T follicular helper cell (primary cell): ENCODE measurements at regions not wholly inside any gene's neighbourhood (a gene's known extent, or its start where the extent isn't known, plus 50 kb on each side); places are given as distances from the start of the nearest gene placed in this dataset.

Experiments
- DNase-seq: peaks from one replicate; pipeline ENCODE4 v3.0.0-alpha.2; 2020; ENCODE audit warnings: low read depth

- DNase-seq: no peak
Measured at GRCh38 chr2:18503376-18504228, 56.9 kb downstream of the RDH14 start.

GRCh38 chr2:18502142-18502541 is 58.3 kb downstream of the RDH14 start:
- DNase-seq: no peak

GRCh38 chr2:18501729-18502128 is 58.7 kb downstream of the RDH14 start:
- DNase-seq: no peak

- DNase-seq: no peak
Measured at GRCh38 chr2:18501156-18501555, 59.3 kb downstream of the RDH14 start.

GRCh38 chr2:18500333-18500732 is 60.1 kb downstream of the RDH14 start:
- no peak for DNase-seq

GRCh38 chr2:18498531-18498930 is 61.9 kb downstream of the RDH14 start:
- DNase-seq: no peak

GRCh38 chr2:18496516-18496915 is 63.9 kb downstream of the RDH14 start:
- DNase-seq: no peak

GRCh38 chr2:18495058-18495457 is 65.4 kb downstream of the RDH14 start:
- DNase-seq: no peak

GRCh38 chr2:18492721-18493120 is 67.7 kb downstream of the RDH14 start:
- no peak for DNase-seq

- DNase-seq: no peak
Measured at GRCh38 chr2:18491577-18491976, 68.9 kb downstream of the RDH14 start.

- DNase-seq: no peak
Measured at GRCh38 chr2:18490901-18491300, 69.6 kb downstream of the RDH14 start.

- no peak for DNase-seq
Measured at GRCh38 chr2:18487106-18487913, 73.1 kb downstream of the RDH14 start.

GRCh38 chr2:18484625-18485024 is 75.8 kb downstream of the RDH14 start:
- DNase-seq: no peak

- DNase-seq: no peak
Measured at GRCh38 chr2:18483896-18484295, 76.6 kb downstream of the RDH14 start.

GRCh38 chr2:18482666-18483065 is 77.8 kb downstream of the RDH14 start:
- DNase-seq: no peak

- no peak for DNase-seq
Measured at GRCh38 chr2:18479947-18480369, 80.5 kb downstream of the RDH14 start.

GRCh38 chr2:18477293-18477692 is 83.2 kb downstream of the RDH14 start:
- no peak for DNase-seq

- no peak for DNase-seq
Measured at GRCh38 chr2:18476484-18476883, 84.0 kb downstream of the RDH14 start.

- no peak for DNase-seq
Measured at GRCh38 chr2:18475884-18476283, 84.6 kb downstream of the RDH14 start.

GRCh38 chr2:18474700-18475099 is 85.8 kb downstream of the RDH14 start:
- DNase-seq: no peak

- DNase-seq: no peak
Measured at GRCh38 chr2:18473241-18474181, 86.9 kb downstream of the RDH14 start.

- DNase-seq: no peak
Measured at GRCh38 chr2:18467749-18468360, 92.6 kb downstream of the RDH14 start.
